ENCODE measurements at regions not wholly inside any gene's neighbourhood (a gene's known extent, or its start where the extent isn't known, plus 50 kb on each side); places are given as distances from the start of the nearest gene placed in this dataset.

DNA sequence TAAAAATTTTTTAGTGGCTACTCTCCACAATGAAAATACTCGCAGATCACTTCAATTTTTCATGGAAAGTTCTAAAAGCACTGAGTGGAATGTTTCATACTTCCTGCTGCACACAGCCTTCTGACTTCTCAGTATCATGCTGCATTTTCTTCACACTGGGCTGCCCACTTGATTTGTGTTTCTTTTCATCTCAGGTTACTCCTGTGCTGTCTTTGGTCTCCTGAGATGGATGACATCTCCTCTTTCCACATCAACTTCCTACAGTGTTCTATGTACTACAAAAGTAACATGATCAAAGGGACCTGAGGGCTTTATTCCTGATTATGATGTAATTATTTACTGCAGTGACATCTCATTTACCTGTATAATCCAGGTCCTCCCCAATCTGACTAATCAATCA is 927.7 kb downstream of the ROBO2 start:
- DNase-seq (ENCODE audit: low read depth, low spot score): no peak

DNA sequence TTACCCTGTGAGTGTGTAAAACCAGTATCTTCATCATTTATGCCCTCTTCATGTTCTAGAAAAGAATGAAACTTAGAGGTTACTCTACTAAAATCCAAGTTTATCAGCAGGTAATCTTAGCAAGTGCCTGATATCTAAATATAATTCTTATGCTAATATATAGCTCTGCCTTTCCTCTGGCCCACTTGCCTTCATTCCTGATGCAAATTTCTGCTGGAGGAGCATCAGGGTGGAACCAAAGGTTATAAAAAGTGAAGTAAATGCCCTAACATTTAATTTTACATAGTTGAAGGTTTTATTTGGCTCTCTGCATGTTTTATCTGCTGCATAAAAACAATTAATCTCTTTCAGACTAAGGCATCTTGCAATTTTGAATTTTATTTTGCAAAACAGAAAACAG is 936.2 kb downstream of the ROBO2 start:
- no peak for DNase-seq (ENCODE audit: low read depth, low spot score)

DNA sequence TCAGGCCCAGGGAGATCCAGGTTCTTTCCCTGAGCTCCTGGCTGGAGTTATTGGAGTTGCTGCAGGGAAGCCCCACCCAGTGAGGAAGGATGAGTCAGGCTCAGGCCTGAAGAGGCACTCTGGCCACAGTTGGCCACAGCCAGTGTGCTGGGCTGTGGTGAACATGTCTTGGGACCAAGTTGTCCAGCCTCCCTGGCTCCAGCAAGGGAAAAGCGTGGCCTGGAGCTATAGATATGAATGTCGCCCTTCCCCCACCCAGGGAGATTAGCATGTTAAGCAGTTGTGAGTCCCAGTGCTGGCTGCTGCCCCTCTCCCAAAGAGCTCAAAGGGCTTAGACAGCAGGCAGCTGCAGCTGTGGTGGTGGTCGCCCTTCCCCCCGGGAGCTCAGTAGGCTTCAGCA is 963.2 kb downstream of the ROBO2 start:
- DNase-seq (ENCODE audit: low read depth, low spot score): no peak

DNA sequence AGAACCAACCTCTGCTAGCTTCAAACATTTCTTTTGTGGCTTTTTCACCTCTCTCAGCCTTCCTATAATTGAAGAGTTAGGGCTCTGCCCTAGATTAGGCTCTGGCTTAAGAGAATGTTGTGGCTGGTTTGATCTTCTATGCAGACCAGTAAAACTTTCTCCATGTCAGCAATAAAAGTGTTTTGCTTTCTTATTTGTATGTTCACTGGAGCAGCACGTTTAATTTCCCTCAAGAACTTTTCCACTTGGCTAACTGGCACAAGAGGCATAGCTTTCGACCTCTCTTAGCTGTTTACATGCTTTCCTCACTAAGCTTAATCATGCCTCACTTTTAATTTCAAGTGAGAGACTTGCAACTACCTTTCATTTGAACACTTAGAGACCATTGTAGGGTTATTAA is 964.7 kb downstream of the ROBO2 start:
- DNase-seq (ENCODE audit: low read depth, low spot score): no peak

DNA sequence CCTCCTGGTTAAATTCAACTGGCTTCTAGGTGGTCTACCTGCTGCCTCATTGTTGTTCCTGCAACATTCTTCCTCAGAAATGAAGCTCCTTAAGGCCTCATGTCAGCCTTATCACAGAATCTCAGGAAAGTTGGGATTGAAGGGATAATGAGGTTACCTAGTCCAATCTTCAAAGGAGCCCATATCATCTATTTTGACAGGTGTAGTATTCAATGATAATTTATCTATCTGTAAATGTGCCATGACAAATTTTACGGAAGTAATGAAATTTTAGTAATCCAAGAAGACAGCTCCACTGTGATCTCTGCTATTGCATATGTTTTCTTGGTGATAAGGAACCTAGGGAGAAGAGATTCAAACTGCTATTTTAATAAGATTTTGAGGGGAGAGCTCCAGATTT is 973.8 kb downstream of the ROBO2 start:
- DNase-seq (ENCODE audit: low read depth, low spot score): no peak

DNA sequence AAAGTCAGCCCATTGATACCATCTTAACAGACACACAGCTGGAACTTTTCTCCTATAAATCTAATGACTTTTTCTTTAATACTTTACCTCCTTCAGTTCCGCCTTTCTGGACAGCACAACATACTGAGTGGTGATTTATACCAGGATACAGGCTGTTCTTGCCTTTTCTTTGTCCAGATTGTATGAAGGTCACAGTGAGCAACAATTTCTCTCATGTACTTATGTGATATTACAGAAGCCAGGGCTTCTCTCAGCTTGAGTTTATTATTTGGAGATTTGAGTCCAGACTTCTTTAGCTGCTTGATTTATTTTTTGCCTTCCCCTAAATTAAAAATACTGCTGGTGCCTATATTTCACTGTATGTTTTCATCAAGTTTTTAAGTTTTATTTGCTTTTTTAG is 976.0 kb downstream of the ROBO2 start:
- no peak for DNase-seq (ENCODE audit: low read depth, low spot score)

DNA sequence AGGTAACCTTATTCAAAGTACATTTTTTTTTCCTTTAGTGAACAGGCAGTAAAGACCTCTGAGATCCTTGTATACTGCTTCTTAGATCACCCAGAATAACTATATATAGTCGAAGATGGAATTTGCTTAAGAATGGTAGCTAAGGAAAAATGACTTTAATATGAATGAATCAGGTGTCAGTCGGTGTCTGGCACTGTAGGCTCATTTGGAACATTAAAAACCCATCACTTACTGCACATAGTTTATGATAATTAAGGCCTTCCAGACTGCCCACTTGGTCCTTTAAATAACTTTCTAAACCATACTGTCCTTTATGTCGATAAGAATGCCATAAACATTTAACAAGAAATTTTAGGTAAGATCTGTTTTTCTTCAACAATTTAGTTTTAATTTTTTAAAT is 981.8 kb downstream of the ROBO2 start:
- DNase-seq (ENCODE audit: low read depth, low spot score): no peak

DNA sequence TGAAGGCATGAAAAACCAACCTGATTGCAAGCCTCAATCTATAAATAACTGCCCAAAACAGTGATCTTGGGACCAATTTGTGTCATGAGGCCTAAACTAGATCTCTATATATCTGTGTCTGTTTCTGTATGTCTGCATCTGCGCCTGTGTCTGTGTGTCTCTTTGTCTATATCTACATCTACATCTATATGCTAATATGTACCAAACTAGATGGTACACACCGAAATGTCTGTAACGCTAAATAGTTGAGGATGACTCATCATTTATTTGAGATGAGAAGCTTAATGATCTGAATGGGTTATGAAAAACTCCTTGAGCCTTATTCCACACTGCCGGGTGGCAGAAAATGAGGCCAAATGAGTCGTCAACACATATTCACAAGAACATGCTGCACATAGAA is 982.3 kb downstream of the ROBO2 start:
- no peak for DNase-seq (ENCODE audit: low read depth, low spot score)

DNA sequence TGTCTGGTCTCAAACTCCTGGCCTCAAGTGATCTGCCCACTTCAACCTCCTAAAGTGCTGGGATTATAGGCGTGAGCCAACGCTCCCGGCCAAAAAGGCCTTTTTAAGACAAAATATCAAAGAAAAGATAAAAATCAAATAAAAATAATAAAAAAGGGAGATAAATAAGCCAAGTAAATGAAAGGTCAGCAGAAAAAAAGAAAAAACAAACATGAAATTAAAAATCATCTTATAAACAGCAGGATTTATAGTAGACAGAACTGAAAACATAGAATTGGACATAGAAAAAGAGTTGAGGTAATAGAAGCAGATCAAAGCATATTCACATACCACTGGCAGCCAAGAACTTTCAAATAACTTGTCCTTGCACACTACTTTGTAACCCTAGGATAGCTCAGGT is 983.4 kb downstream of the ROBO2 start:
- DNase-seq (ENCODE audit: low read depth, low spot score): no peak

DNA sequence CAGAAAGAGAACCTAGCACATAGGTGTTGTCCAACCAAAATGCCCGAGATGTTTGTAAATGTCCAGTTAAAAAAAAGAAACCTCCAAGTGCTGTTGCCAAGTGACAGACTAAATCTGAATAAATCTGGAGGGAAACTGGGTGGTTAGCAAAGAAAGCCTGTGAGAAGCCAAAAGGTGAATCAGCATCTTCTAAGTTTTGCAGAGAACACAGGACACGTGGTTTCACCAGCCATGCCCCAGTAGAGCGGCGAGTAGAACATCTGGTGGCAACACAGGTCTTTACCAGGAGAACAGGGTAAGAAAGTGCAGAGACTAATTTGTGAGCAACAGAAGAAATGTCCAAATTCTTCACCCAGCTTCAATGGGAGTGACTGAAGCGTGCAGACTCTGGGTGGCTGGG is 986.0 kb downstream of the ROBO2 start:
- DNase-seq (ENCODE audit: low read depth, low spot score): no peak

DNA sequence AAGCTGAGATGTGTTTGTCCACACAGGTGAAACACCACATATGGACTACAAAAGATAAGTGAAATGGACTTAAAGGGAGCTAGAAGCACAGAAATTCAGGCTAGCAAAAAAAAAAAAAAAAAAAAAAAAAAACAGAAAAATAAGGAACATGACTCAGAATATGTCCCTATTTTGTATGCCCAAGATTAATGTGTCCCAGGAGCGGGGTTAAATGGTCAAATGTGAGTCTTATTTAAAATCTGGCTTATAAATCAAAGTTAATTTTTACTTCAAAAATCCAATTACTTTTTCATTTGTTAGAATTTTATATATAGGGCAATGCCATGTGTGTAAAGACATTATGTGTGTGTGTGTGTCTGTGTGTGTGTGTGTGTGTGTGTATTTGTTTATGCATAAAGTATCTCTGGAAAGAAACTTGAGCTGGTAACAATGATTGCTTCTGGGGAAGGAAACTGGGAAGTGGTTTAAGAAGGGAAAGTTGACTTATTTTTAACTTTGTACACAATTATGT is 986.5 kb downstream of the ROBO2 start:
- DNase-seq (ENCODE audit: low read depth, low spot score): no peak

DNA sequence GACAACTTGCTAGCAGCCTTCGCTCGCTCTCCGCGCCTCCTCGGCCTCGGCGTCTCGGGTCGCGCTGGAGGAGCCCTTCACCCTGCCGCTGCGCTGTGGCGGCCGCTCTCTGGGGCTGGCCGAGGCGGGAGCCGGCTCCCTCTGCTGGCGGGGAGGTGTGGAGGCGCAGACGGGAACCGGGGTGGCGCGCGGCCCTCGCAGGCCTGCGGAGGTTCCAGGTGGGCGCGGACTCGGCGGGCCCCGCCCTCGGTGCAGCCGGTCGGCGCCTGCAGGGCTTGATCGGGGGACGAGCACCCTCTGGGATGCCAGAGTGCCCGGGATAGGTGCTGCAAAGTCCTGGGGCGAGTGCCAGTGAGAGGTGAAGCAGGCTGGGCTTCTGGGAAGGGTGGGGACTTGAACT is 989.9 kb downstream of the ROBO2 start:
- DNase-seq (ENCODE audit: low read depth, low spot score): no peak

DNA sequence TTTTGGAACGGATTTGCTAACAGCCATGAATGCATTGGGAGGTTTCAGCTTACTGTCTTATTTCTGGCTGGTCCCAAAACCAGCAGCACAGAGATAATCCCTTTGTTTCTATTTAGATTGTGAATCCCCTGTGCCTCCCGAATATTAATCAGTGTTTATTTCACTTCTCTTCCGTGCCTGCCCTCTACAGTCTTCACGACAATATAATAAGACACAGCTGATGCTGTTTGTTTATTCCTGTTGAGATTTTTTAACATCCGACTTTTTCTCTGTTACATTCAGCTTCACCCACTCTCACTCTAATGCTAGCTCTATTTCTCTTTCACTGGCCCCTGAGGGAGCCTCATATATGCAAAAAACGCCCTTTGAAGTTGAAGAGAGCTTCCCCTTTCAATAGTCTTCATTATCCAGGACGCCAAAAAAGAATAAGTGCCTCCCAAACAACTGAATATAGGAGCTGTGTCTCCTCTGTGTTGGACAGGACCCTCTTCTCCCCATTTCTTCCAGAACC is 995.3 kb downstream of the ROBO2 start:
- no peak for DNase-seq (ENCODE audit: low read depth, low spot score)

DNA sequence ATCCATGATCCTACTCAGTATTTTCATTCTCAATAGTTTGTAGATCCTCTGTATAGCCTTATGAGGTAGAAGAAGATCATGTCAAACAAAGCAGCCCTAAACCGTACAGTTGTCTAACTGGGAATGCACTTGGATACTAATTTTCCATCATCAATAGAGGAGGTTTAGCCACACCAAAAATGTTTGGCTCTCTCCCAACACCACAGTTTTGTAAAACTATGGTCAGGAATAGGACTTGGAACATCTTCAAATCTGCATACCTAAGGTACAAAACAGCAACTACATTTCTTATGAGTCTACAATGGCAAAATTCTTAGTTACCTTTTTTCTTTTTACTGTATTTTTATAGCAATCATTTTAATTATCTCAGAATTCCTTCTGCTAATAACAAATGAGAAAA is 1001.6 kb downstream of the ROBO2 start:
- DNase-seq (ENCODE audit: low read depth, low spot score): no peak

DNA sequence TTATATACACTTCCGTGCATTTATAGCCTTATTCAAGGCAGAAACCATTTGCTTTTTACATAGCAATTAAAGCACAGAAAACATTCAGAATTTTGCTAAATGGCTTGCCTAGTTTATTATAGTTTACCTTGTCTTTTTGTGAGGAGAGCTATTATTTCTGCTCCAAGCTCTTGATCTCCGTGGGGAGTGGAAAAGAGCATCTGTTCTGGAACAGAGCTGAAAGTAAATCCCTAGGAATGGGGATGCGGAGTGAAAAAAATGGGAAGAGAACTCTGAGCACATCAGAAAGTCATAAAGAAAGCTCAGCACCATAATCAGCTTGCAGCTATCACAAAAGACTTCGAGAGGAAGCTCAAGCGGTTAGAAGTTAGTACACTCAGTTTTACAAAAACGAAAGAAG is 1006.7 kb downstream of the ROBO2 start:
- no peak for DNase-seq (ENCODE audit: low read depth, low spot score)

DNA sequence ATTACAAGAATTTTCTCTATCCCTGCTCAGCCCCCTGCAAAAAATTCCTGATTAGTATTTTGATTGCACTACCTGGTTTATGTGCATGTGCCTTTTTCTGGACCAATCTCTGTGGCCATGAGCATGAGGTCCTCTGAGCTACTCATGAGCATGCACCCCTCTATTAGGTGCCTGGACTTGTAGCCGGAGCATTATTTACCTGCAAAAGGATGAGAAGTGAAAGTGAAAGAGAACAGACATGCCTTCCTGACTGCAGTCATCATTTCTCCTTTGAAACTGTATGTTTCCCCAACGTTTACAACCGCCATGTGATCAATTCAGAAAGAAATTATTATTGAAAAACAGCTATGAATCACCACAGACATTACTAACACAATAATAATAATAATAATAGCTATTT is 1008.8 kb downstream of the ROBO2 start:
- no peak for DNase-seq (ENCODE audit: low read depth, low spot score)

DNA sequence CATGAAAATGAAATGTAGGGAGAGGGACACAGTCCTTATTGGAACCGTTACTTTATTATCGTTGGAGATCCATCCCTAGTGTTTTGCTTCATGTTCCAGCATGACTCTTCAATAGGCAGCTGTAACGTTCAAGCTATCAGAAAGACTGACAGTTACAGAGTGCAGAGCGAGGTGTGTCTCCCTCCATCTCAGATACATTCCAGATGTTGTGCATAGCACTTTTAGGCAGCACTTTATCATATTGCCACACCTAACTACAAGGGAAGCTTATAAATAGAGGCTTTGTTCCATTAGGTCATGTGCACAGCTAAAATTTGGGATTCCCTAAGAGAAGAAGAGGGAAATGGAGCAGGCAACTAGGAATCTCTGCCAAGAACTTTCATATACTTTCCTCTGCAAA is 1009.6 kb downstream of the ROBO2 start:
- no peak for DNase-seq (ENCODE audit: low read depth, low spot score)

DNA sequence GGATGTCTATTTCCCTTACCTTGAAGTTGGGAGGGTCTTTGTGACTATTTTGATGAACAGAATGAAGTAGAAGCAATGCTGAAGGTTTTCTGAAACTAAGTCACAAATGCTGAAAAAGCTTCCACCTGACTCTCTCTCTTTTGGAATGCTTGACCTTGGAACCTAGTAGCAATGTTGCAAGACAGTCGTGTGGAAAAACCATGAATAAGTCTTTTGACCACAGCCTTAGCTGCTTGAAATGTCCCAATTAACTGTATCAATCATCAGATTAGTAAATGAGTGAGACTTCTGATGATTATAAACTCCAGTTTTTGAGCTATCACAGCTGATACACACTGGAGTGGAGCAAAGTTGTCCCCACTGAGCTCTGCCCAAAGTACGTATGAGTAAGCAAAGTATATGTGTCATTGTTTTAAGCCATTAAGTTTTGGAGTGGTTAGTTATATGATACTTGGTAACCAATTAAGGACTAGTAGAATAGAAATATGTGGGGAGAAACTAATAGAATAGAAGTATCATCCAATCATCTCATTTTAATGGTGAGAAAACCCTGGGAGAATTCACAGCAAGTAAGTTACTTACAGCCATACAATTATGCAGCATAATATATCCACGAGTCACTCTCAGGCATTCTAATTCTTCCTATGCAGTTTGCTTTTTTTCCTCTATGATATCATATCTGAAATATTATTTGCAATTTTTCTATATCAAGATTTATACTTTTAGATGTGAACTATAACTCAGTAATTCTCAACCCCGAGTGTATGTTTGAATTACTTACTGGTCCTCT is 1010.6 kb downstream of the ROBO2 start:
- DNase-seq (ENCODE audit: low read depth, low spot score): no peak

DNA sequence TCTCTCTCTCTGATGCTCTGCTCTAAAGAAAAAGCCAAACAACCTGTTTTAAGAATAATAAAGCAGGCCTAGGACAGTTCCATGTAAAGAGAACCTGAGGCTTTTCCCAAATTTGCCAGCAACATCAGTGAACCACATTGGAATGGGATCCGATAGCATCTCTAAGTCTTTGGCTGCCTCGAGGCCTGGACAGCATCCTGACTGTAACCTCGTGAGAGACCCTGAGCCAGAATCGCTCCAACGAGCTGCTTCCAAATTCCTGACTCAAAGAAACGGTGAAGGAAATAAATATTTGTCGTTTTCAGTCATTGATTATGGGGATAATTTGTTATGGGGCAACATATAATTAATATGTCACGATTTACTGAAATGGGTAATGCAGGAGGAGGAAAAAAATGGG is 1012.8 kb downstream of the ROBO2 start:
- no peak for DNase-seq (ENCODE audit: low read depth, low spot score)

DNA sequence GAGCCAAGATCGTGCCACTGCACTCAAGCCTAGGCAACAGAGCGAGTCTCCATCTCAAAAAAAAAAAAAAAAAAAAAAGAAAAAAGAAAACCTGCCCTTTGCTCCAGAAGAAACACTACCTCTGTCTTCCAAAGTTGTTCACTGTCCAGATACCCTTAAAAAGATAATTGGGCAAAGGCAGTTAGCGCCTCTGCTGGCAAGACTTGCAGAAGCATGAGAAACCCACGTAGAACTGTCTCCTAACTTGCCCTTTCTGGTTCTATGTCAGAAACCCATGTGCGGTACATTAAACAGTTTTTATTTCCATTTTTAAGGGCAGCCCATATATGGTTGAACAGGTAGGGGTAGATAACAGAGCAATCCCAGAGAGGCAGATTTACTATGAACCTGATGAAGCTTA is 1026.4 kb downstream of the ROBO2 start:
- DNase-seq (ENCODE audit: low read depth, low spot score): no peak

DNA sequence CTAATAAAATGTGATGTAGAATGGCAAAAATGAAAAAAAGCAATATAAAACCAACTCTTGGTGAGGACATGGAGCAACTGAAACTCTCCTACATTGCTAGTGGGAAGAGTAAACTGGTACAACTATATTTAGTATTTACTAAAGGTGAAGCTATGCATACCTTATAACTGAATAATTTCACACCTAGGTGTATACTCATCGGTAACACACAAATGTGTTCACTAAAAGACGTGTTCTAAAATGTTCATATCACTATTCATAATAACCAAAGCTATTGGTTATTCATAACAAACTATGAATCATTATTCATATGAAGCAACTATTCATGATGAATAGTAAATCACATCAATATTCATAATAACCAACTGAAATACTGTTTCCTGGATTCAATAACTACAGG is 1030.3 kb downstream of the ROBO2 start:
- no peak for DNase-seq (ENCODE audit: low read depth, low spot score)

DNA sequence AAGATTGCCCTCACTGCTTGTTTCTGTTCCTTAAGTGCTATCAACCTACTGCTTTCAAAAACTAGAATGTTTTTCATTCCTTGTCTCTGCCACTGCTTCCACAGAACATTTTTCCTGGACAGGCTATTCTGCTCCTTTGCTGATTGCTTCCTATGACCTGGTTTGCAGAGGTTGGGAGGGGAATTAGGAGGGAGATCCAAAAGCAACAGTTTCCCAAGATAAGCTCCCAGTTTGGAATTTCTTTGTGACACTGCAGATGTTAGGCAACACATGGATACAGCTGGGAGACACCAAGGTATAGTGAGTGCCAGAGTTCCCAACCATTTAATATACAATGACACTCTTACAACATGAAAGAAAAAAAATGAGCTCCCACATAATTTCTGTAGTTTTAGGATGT is 1036.5 kb downstream of the ROBO2 start:
- DNase-seq (ENCODE audit: low read depth, low spot score): no peak

DNA sequence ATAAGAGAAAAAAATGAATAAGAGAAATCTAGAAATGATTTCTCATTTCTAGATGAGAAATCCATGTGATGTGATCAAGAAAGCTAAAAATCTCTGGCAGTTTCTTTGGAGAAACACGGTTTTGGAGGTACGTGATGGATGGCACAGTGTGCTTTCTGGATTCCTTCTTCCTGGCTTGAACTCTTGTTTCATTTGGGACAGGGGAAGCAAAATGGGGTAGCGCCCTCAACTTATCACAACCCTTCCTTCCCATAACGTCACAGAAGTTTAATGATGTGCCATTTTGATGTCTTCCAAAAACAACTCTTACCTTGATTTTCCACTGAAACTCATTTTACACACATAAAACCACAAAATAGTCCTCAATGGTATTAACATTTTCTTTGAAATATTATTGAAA is 1037.3 kb downstream of the ROBO2 start:
- DNase-seq (ENCODE audit: low read depth, low spot score): no peak

DNA sequence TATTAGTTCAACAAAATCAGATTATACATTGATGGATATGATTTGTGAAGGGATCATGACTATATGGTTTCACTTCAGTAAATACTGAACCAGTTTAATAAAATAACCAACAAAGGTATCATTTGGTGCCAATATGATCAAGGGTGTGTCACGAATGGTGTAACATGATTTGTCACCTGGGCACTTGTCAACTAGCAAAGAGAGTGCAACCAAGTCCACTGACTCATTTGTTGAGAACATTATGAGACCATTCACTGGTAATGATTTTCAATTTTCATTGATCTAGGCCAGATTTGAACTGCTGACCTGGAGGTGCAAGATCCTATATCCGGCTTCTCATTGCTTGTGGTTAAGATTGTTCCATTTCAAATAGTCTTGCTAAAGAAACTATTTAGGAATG is 1037.9 kb downstream of the ROBO2 start:
- no peak for DNase-seq (ENCODE audit: low read depth, low spot score)
